Cardiac muscle cell (in vitro differentiated cells and primary cell): ENCODE measurements at regions not wholly inside any gene's neighbourhood (a gene's known extent, or its start where the extent isn't known, plus 50 kb on each side); places are given as distances from the start of the nearest gene placed in this dataset.

ENCODE experiments used
- DNase-seq, 2 donors: peaks; one replicate each; pipeline versions ENCODE4 v3.0.0 to v3.0.0-alpha.2; 2010 to 2017; ENCODE audit warnings: low read depth in 1 of 2, low spot score in 1 of 2
- H3K27ac ChIP-seq: fragments of 200-600 bp; sonication (generic); 2 replicates; pipeline ENCODE4 v1.5.1; 2016
- H3K27me3 ChIP-seq: fragments of 200-600 bp; sonication (generic); 2 replicates; pipeline ENCODE4 v1.6.0; 2016; ENCODE audit warnings: control low read depth
- H3K36me3 ChIP-seq: fragments of 200-600 bp; sonication (generic); 2 replicates; pipeline ENCODE4 v1.5.1; 2016; ENCODE audit warnings: control low read depth
- H3K4me1 ChIP-seq: fragments of 200-600 bp; sonication (generic); 2 replicates; pipeline ENCODE4 v1.8.1; 2017; ENCODE audit warnings: low read depth, mild to moderate bottlenecking, mixed run types
- H3K4me3 ChIP-seq: fragments of 200-600 bp; sonication (generic); 2 replicates; pipeline ENCODE4 v1.5.1; 2016; ENCODE audit warnings: mild to moderate bottlenecking
- H3K9me3 ChIP-seq: fragments of 200-600 bp; sonication (generic); 2 replicates; pipeline ENCODE4 v1.5.1; 2017; ENCODE audit warnings: low read depth, mild to moderate bottlenecking, control low read depth
- CTCF ChIP-seq: IDR thresholded peaks from 2 replicates; pipeline ENCODE4 v1.5.1; 2012; ENCODE audit warnings: low read depth, mild to moderate bottlenecking, low read length

GRCh38 chr11:134893810-134894685 lies 482.0 kb upstream of the B3GAT1 start:
- Histone ChIP-seq H3K27me3 (no peaks in the 10 kb centered on the region), H3K36me3 (no peaks in the 10 kb centered on the region), H3K27ac (no peak overlapping the region), H3K9me3 (no peaks in the 10 kb centered on the region), H3K4me1 (no peaks in the 10 kb centered on the region), H3K4me3 (no peak overlapping the region)
- TF ChIP-seq CTCF: no peak
- no peak for DNase-seq

GRCh38 chr11:134890446-134890845 lies 478.4 kb upstream of the B3GAT1 start:
- no peak for DNase-seq
- TF ChIP-seq CTCF: no peak
- no peaks in the 10 kb centered on the region for H3K9me3 ChIP-seq
- no peaks in the 10 kb centered on the region for H3K36me3 ChIP-seq
- H3K4me1 ChIP-seq: no peaks in the 10 kb centered on the region
- no peak overlapping the region for H3K27ac ChIP-seq
- H3K4me3 ChIP-seq: no peak overlapping the region
- no peaks in the 10 kb centered on the region for H3K27me3 ChIP-seq

- H3K36me3 ChIP-seq: no peaks in the 10 kb centered on the region
Observed at GRCh38 chr11:134889832-134890231, 477.8 kb upstream of the B3GAT1 start.

GRCh38 chr11:134888821-134889220 lies 476.8 kb upstream of the B3GAT1 start:
- H3K36me3 ChIP-seq: no peaks in the 10 kb centered on the region
- no peak for DNase-seq

More at GRCh38 chr11:134889832-134890231, 477.8 kb upstream of the B3GAT1 start:
- Histone ChIP-seq H3K4me1 (no peaks in the 10 kb centered on the region), H3K27ac (no peak overlapping the region), H3K27me3 (no peaks in the 10 kb centered on the region), H3K4me3 (no peak overlapping the region), H3K9me3 (no peaks in the 10 kb centered on the region)
- no peak for DNase-seq
- no peak for TF ChIP-seq CTCF

GRCh38 chr11:134887896-134888295 lies 475.9 kb upstream of the B3GAT1 start:
- no peak for TF ChIP-seq CTCF
- H3K9me3 ChIP-seq: no peaks in the 10 kb centered on the region
- no peak for DNase-seq
- no peaks in the 10 kb centered on the region for H3K27me3 ChIP-seq
- no peak overlapping the region for H3K27ac ChIP-seq
- no peak overlapping the region for H3K4me3 ChIP-seq
- H3K4me1 ChIP-seq: no peaks in the 10 kb centered on the region
- H3K36me3 ChIP-seq: no peaks in the 10 kb centered on the region

More at GRCh38 chr11:134888821-134889220, 476.8 kb upstream of the B3GAT1 start:
- Histone ChIP-seq H3K27ac (no peak overlapping the region), H3K4me3 (no peak overlapping the region), H3K4me1 (no peaks in the 10 kb centered on the region), H3K9me3 (no peaks in the 10 kb centered on the region), H3K27me3 (no peaks in the 10 kb centered on the region)
- no peak for TF ChIP-seq CTCF
